NB4 (cell line): ENCODE measurements at regions not wholly inside any gene's neighbourhood (a gene's known extent, or its start where the extent isn't known, plus 50 kb on each side); places are given as distances from the start of the nearest gene placed in this dataset.

Source experiments
- DNase-seq: peaks from one replicate; pipeline ENCODE4 v3.0.0; 2010; ENCODE audit warnings: low read depth
- H3K4me3 ChIP-seq: one replicate; pipeline ENCODE4 v1.5.1; 2011; ENCODE audit warnings: mild to moderate bottlenecking, low read depth, low read length, moderate library complexity
- MYC ChIP-seq: IDR thresholded peaks from 2 replicates; pipeline ENCODE4 v1.6.1; 2011; ENCODE audit warnings: low read depth, low read length
- POLR2A ChIP-seq: IDR thresholded peaks from 2 replicates; pipeline ENCODE4 v1.6.1; 2011; ENCODE audit warnings: mild to moderate bottlenecking; ENCODE audit not compliant: insufficient read length; ENCODE audit errors: extremely low read depth
- TF ChIP-seq, protein P1 (sequence below): IDR thresholded peaks from 2 replicates; pipeline ENCODE4 v1.6.1; 2011; ENCODE audit warnings: low read depth, low read length
- TF ChIP-seq, protein P2 (sequence below): IDR thresholded peaks from one replicate; pipeline ENCODE4 v1.5.1; 2012; ENCODE audit warnings: low read depth, low read length

DNA sequence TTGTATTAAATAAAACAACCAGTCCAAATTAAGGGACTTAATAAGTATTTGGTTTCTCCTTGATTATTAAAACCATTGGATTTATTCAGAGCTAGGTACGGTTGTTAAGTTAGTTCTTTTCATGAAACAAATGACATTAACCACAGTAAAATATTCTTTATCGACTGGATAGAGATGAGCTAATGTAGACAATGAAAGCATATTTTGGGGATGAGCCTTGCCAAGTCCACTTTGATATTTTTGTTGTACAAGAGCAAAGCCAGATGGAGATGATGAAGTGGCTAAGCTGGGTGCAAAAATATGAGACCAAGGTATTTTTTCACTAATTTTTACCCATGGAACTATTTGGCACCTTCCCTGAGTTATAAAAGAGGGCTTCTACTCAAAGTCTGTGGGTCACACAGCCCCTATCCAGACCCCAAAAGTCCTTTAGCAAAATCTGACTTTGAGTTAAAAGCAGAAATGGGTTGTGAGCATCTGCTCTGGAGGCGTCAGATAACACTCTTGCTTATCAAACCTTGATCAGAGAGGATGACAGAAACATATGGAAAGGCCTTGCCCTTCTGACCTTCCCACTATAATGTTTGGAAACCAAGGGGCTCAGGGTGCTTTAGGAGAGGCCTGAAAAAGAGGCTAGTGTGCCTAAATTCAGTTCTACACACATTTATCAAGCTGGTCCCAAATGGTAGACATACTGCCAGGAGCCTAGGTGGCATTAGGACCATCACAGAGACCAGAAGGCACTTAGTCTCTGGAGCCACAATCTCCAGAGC is 456.8 kb downstream of the MTX2 start:
- no peak overlapping the region for H3K4me3 ChIP-seq
- DNase-seq, result no peak
- no peak for TF ChIP-seq POLR2A

DNA sequence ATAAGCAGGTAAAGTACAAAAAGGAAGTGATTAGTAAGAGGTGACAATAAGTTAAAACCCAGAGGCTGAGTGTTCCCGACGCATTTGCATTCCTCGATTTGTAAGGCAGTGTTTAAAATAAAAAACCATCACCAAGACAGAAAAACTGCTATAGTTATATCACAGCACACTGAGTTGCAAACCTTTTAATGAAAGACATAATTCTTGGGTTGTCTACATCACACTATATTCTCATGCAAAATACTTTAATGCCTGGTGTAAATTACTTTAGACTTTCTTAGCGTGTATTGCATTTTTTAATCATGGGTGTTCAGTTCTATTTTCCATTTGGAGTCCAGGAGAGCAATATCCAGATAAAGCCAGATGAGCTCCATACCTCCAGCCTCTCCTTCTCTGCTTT is 458.5 kb downstream of the MTX2 start:
- H3K4me3 ChIP-seq, result no peak overlapping the region
- DNase-seq, result no peak
- TF ChIP-seq POLR2A (no peak), MYC (no peak)
- TF ChIP-seq, protein P1, sequence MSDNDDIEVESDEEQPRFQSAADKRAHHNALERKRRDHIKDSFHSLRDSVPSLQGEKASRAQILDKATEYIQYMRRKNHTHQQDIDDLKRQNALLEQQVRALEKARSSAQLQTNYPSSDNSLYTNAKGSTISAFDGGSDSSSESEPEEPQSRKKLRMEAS, result no peak
- TF ChIP-seq, protein P2, sequence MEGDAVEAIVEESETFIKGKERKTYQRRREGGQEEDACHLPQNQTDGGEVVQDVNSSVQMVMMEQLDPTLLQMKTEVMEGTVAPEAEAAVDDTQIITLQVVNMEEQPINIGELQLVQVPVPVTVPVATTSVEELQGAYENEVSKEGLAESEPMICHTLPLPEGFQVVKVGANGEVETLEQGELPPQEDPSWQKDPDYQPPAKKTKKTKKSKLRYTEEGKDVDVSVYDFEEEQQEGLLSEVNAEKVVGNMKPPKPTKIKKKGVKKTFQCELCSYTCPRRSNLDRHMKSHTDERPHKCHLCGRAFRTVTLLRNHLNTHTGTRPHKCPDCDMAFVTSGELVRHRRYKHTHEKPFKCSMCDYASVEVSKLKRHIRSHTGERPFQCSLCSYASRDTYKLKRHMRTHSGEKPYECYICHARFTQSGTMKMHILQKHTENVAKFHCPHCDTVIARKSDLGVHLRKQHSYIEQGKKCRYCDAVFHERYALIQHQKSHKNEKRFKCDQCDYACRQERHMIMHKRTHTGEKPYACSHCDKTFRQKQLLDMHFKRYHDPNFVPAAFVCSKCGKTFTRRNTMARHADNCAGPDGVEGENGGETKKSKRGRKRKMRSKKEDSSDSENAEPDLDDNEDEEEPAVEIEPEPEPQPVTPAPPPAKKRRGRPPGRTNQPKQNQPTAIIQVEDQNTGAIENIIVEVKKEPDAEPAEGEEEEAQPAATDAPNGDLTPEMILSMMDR, result no peak

DNA sequence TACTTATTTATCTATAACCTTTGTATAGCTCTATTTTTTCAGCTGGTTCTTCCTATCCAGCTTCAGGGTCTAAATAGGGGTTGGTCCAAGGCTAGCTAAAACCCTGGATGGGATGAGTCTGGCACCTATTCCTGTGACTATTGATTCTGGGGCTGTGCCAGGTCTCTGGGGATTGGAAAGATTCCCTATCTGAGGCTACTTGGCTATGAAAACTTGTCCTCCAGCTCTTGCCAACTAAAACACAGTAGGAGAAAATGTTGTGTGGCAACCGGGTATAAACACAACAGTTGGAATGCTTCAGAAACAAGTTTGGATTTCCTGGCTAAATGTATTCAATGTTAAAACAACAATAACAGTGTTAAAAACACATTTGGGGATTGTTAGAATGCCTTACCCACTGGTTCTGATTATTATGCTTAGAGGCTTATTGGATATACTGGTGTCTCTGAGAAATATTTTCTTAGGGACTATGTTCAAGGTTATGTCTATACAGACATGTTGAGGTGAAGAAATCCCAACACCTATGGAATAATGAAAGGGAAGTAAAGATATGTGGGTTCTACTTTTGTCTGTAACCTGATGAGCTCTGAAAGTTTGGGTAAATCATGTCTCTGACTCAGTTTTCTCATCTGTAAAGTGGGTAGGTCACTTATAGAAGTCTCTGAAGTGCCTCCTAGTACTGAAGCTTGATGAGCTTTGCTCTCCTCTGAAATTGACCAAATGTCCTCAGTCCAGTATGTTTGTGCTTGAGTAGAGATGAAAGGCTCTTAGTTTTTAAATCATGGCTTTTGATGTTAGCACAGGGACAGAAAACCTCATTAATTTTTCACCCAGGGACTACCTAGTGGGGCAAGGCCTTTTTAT is 460.7 kb downstream of the MTX2 start:
- H3K4me3 ChIP-seq, result no peak overlapping the region
- TF ChIP-seq, protein P1, result no peak
- TF ChIP-seq, protein P2, result no peak
- TF ChIP-seq MYC (no peak), POLR2A (no peak)
- DNase-seq, result no peak

DNA sequence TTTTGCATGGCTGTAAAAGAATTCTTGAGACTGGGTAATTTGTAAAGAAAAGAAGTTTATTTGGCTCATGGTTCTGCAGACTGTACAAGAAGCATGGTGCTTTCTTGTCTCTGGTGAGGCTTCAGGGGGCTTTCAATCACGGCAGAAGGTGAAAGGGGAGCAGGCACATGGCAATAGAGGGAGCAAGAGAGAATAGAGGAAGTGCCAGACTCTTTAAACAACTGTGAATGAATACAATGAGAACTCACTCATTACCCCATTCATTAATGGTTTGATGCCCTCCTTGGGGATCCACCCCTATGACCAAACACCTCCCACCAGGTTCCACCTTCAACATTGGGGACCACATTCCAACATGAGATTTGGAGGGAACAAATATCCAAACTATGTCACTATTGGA is 463.5 kb downstream of the MTX2 start:
- no peak for TF ChIP-seq MYC
- TF ChIP-seq, protein P1, result no peak
- TF ChIP-seq POLR2A, result no peak
- TF ChIP-seq, protein P2, result no peak
- DNase-seq, result no peak

DNA sequence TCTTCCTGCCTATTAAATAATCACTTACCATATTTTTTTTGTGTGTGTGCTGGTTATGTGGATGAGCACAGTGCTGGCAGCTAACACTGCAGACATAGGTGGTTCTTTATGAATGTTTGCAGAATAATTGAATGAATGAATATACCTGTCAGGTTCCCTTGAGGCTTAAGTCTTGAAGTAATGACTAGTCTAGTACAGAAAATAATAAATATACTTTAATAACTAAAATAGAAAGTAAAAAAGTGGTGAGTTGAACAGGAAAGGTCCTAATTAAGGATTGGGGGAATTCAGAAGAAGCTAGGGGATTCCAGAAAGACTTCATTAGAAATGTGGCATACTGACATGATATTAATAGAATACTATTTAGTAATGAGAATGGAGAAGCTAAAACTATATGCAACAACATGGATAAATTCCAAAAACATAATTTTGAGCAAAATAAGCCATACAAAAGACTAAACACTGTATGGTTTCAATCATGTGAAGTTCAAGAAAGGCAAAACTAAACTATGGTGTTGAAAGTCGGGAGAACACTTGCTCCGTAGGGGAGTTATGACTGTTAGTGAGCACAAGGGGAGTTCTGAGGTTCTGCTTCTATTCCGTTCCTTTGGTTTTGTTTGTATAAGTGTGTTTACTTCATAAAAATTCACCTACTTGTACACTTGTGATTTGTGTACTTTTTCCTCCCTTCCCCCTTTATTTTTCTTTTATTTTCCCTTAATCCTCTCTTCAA is 464.6 kb downstream of the MTX2 start:
- TF ChIP-seq, protein P2, result no peak
- TF ChIP-seq POLR2A (no peak), MYC (no peak)
- TF ChIP-seq, protein P1, result no peak
- H3K4me3 ChIP-seq, result no peak overlapping the region
- DNase-seq, result no peak

More for the DNA sequence above, 463.5 kb downstream of the MTX2 start:
- no peak overlapping the region for H3K4me3 ChIP-seq
